GM12892 (cell line): ENCODE measurements at regions not wholly inside any gene's neighbourhood (a gene's known extent, or its start where the extent isn't known, plus 50 kb on each side); places are given as distances from the start of the nearest gene placed in this dataset.

Experiments
- POLR2A ChIP-seq: IDR thresholded peaks from 2 replicates; pipeline ENCODE4 v1.6.1; 2011; ENCODE audit warnings: low read depth, low read length, control low read depth
- POLR2AphosphoS5 ChIP-seq: IDR thresholded peaks from 2 replicates; pipeline ENCODE4 v1.6.1; 2011; ENCODE audit warnings: low read depth, low read length, control low read depth
- TAF1 ChIP-seq: IDR thresholded peaks from 2 replicates; pipeline ENCODE4 v1.6.1; 2011; ENCODE audit warnings: low read depth, mild to moderate bottlenecking, control low read depth, low read length, borderline replicate concordance

- no peak for TF ChIP-seq POLR2A
- TF ChIP-seq POLR2AphosphoS5, result no peak
- TF ChIP-seq TAF1, result no peak
Measured at GRCh38 chr7:20063644-20064043, 153.5 kb downstream of the MACC1 start.
